ENCODE measurements at regions not wholly inside any gene's neighbourhood (a gene's known extent, or its start where the extent isn't known, plus 50 kb on each side); places are given as distances from the start of the nearest gene placed in this dataset.

DNA sequence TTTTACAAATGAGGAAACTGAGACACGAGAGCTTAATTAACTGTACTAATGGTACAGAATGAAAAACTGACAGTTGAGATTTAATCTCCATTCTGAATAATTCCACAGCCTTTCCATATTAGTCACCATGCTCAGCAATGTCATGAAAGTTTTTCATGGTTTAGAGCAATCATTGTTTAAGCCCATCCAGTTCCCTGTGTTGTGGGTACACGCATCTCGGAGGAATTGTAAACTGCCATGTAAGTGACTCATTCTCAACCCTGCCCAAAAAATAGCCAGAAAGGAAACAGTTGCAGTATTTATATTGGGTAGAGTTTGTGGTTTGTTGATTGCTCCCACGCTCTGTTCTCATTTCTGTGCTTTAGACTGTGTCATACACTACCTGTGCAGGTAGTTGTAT lies 1790.8 kb downstream of the LRRC4C start:
- Histone ChIP-seq H3K4me3 (ENCODE audit: low read depth in 1 of 3, low read length in 3 of 3) (no peak overlapping the region), H3K36me3 (ENCODE audit: control insufficient read depth in 4 of 4, insufficient read depth in 3 of 4, low read depth in 1 of 4, low read length in 3 of 4) (no peaks in the 10 kb centered on the region), H3K9ac (ENCODE audit: low read depth in 1 of 2, low read length in 2 of 2) (no peak overlapping the region), H3K27ac (ENCODE audit: low read depth in 1 of 2, low read length in 2 of 2) (no peak overlapping the region), H3K4me1 (ENCODE audit: control insufficient read depth in 4 of 4, insufficient read depth in 4 of 4, low read length in 3 of 4) (no peaks in the 10 kb centered on the region), H3K9me3 (ENCODE audit: control insufficient read depth in 4 of 4, low read length in 3 of 4) (peaks cover 0 to 6% (median 5%) of the 10 kb centered on the region in 4 donors), H3K27me3 (ENCODE audit: control insufficient read depth in 4 of 4, insufficient read depth in 4 of 4, low read length in 3 of 4) (no peaks in the 10 kb centered on the region)
- TF ChIP-seq EGR1 (IDR thresholded peaks at IDR 0.05; ENCODE audit: low read depth in 2 of 2) (no peak), NR2F2 (IDR thresholded peaks at IDR 0.05) (no peak), HNF4A (conservative IDR thresholded peaks at IDR 0.05) (no peak), TAF1 (conservative IDR thresholded peaks at IDR 0.05) (no peak), SP1 (IDR thresholded peaks at IDR 0.05) (no peak)
- TF ChIP-seq, protein P1, sequence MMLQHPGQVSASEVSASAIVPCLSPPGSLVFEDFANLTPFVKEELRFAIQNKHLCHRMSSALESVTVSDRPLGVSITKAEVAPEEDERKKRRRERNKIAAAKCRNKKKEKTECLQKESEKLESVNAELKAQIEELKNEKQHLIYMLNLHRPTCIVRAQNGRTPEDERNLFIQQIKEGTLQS (IDR thresholded peaks at IDR 0.05), result no peak
- TF ChIP-seq, protein P2, sequence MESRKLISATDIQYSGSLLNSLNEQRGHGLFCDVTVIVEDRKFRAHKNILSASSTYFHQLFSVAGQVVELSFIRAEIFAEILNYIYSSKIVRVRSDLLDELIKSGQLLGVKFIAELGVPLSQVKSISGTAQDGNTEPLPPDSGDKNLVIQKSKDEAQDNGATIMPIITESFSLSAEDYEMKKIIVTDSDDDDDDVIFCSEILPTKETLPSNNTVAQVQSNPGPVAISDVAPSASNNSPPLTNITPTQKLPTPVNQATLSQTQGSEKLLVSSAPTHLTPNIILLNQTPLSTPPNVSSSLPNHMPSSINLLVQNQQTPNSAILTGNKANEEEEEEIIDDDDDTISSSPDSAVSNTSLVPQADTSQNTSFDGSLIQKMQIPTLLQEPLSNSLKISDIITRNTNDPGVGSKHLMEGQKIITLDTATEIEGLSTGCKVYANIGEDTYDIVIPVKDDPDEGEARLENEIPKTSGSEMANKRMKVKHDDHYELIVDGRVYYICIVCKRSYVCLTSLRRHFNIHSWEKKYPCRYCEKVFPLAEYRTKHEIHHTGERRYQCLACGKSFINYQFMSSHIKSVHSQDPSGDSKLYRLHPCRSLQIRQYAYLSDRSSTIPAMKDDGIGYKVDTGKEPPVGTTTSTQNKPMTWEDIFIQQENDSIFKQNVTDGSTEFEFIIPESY (IDR thresholded peaks at IDR 0.05), result no peak
- TF ChIP-seq, protein P3, sequence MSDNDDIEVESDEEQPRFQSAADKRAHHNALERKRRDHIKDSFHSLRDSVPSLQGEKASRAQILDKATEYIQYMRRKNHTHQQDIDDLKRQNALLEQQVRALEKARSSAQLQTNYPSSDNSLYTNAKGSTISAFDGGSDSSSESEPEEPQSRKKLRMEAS (IDR thresholded peaks at IDR 0.05), result no peak
- DNase-seq (ENCODE audit: low spot score), result no peak
- 51% methylated on average over 4 of the region's 4 CpGs for WGBS

DNA sequence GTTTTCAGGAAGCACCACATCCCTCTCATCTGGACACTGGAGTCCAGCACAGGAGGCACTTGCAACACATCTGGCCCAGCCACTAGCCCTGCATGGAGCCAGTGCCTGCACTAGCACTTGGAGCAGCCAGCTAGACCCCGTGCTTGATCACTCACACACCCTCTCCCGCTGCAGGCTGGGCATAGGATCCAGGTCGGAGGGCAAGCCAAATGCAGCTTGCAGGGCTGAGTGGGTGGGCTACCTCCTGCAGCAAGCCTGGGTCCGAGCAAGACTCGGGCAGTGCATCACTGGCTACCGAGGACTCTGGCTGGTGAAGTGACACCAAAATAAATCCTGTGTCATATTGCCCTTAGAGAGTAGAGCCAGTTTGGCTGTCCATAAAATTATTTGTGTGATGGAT lies 1795.4 kb downstream of the LRRC4C start:
- Histone ChIP-seq H3K4me1 (ENCODE audit: control insufficient read depth in 4 of 4, insufficient read depth in 4 of 4, low read length in 3 of 4) (no peaks in the 10 kb centered on the region), H3K4me3 (ENCODE audit: low read depth in 1 of 3, low read length in 3 of 3) (peak overlapping the region in 1 of 3 donors; percentile 27), H3K27me3 (ENCODE audit: control insufficient read depth in 4 of 4, insufficient read depth in 4 of 4, low read length in 3 of 4) (no peaks in the 10 kb centered on the region), H3K27ac (ENCODE audit: low read depth in 1 of 2, low read length in 2 of 2) (no peak overlapping the region), H3K36me3 (ENCODE audit: control insufficient read depth in 4 of 4, insufficient read depth in 3 of 4, low read depth in 1 of 4, low read length in 3 of 4) (no peaks in the 10 kb centered on the region), H3K9me3 (ENCODE audit: control insufficient read depth in 4 of 4, low read length in 3 of 4) (peaks cover 0 to 11% (median 11%) of the 10 kb centered on the region in 4 donors), H3K9ac (ENCODE audit: low read depth in 1 of 2, low read length in 2 of 2) (no peak overlapping the region)
- no peak for DNase-seq (ENCODE audit: low spot score)
- 85% methylated on average over 6 of the region's 6 CpGs for WGBS
- TF ChIP-seq HNF4A (conservative IDR thresholded peaks at IDR 0.05) (no peak), RAD21 (IDR thresholded peaks at IDR 0.05) (no peak), FOXA1 (IDR thresholded peaks at IDR 0.05) (no peak), FOXA2 (IDR thresholded peaks at IDR 0.05) (no peak), YY1 (IDR thresholded peaks at IDR 0.05) (no peak), GABPA (IDR thresholded peaks at IDR 0.05 in 1 of 2, conservative IDR thresholded peaks at IDR 0.05 in 1 of 2) (no peak), TAF1 (conservative IDR thresholded peaks at IDR 0.05) (no peak), EGR1 (IDR thresholded peaks at IDR 0.05; ENCODE audit: low read depth in 2 of 2) (no peak), RXRA (IDR thresholded peaks at IDR 0.05) (no peak)
- TF ChIP-seq, protein P1 (IDR thresholded peaks at IDR 0.05), result no peak
- TF ChIP-seq, protein P4, sequence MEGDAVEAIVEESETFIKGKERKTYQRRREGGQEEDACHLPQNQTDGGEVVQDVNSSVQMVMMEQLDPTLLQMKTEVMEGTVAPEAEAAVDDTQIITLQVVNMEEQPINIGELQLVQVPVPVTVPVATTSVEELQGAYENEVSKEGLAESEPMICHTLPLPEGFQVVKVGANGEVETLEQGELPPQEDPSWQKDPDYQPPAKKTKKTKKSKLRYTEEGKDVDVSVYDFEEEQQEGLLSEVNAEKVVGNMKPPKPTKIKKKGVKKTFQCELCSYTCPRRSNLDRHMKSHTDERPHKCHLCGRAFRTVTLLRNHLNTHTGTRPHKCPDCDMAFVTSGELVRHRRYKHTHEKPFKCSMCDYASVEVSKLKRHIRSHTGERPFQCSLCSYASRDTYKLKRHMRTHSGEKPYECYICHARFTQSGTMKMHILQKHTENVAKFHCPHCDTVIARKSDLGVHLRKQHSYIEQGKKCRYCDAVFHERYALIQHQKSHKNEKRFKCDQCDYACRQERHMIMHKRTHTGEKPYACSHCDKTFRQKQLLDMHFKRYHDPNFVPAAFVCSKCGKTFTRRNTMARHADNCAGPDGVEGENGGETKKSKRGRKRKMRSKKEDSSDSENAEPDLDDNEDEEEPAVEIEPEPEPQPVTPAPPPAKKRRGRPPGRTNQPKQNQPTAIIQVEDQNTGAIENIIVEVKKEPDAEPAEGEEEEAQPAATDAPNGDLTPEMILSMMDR (IDR thresholded peaks at IDR 0.05; ENCODE audit: low read depth, low read length, missing input control), result no peak
- TF ChIP-seq, protein P5, sequence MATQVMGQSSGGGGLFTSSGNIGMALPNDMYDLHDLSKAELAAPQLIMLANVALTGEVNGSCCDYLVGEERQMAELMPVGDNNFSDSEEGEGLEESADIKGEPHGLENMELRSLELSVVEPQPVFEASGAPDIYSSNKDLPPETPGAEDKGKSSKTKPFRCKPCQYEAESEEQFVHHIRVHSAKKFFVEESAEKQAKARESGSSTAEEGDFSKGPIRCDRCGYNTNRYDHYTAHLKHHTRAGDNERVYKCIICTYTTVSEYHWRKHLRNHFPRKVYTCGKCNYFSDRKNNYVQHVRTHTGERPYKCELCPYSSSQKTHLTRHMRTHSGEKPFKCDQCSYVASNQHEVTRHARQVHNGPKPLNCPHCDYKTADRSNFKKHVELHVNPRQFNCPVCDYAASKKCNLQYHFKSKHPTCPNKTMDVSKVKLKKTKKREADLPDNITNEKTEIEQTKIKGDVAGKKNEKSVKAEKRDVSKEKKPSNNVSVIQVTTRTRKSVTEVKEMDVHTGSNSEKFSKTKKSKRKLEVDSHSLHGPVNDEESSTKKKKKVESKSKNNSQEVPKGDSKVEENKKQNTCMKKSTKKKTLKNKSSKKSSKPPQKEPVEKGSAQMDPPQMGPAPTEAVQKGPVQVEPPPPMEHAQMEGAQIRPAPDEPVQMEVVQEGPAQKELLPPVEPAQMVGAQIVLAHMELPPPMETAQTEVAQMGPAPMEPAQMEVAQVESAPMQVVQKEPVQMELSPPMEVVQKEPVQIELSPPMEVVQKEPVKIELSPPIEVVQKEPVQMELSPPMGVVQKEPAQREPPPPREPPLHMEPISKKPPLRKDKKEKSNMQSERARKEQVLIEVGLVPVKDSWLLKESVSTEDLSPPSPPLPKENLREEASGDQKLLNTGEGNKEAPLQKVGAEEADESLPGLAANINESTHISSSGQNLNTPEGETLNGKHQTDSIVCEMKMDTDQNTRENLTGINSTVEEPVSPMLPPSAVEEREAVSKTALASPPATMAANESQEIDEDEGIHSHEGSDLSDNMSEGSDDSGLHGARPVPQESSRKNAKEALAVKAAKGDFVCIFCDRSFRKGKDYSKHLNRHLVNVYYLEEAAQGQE (IDR thresholded peaks at IDR 0.05), result no peak
- TF ChIP-seq, protein P3 (IDR thresholded peaks at IDR 0.05), result no peak

All from liver (tissue), 8 donors.